H1 (cell line): ENCODE measurements at regions not wholly inside any gene's neighbourhood (a gene's known extent, or its start where the extent isn't known, plus 50 kb on each side); places are given as distances from the start of the nearest gene placed in this dataset.

Experiments
- CBX8 ChIP-seq: fragments of 300-800, 300-1000 bp; sonication (generic); IDR thresholded peaks from 2 replicates; pipeline ENCODE4 v1.7.1; 2016; ENCODE audit warnings: low read depth, low read length, borderline replicate concordance
- CREB1 ChIP-seq: IDR thresholded peaks from 2 replicates; pipeline ENCODE4 v1.6.1; 2012; ENCODE audit warnings: inconsistent platforms
- GTF2F1 ChIP-seq: IDR thresholded peaks from 2 replicates; pipeline ENCODE4 v1.6.1; 2012; ENCODE audit warnings: low read depth, low read length, improper control_type of control experiment, borderline replicate concordance
- MAX ChIP-seq: IDR thresholded peaks from 2 replicates; pipeline ENCODE4 v1.6.1; 2012; ENCODE audit warnings: inconsistent platforms
- RNF2 ChIP-seq: fragments of 200-900, 300-1000 bp; sonication (generic); IDR thresholded peaks from 2 replicates; pipeline ENCODE4 v1.7.1; 2016; ENCODE audit warnings: borderline replicate concordance, low read depth, mild to moderate bottlenecking, antibody characterized with exemption, low read length; ENCODE audit not compliant: poor library complexity, severe bottlenecking; ENCODE audit errors: missing control alignments
- TAF7 ChIP-seq: optimal IDR thresholded peaks from 2 replicates; pipeline ENCODE3; 2011; ENCODE audit warnings: low read depth, mild to moderate bottlenecking, inconsistent platforms, low read length, moderate library complexity, borderline replicate concordance

GRCh38 chr4:74632634-74633033 lies 161.7 kb downstream of the BTC start (continued):
- TF ChIP-seq CBX8: no peak
- TF ChIP-seq MAX: no peak
- no peak for TF ChIP-seq GTF2F1
- no peak for TF ChIP-seq TAF7
- no peak for TF ChIP-seq RNF2
- no peak for TF ChIP-seq CREB1
